ENCODE measurements at regions not wholly inside any gene's neighbourhood (a gene's known extent, or its start where the extent isn't known, plus 50 kb on each side); places are given as distances from the start of the nearest gene placed in this dataset.

DNA sequence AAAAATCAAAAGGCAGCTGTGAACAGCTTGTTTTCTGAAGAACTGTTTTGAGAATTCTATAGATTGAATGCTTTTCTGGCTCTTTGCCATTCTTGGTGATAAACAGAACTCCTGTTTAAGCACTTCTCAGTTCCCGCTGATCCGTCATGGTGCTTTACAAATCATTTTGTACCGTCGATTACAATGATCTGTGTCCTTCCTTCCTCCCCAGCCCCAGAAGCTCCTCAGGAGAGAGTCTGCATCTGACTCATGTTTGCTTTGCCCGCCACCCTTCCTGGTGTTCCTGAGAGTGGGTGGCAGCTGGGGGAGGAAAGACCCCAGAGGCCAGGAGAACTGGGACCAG lies 538.6 kb upstream of the MARCKS start:
- peak overlapping the region; percentile 49 for H2AFZ ChIP-seq (ENCODE audit: low read depth, low read length)
- dilution Hi-C loops (cut with MboI; ENCODE audit: extremely low pct_ligation_motif_present, low sequenced_read_pairs) (no loop called here), intact Hi-C loops (cut with micrococcal nuclease) (loop anchor here (5.0 kb wide), 1 partner anchor 536 kb away; no protein-coding TSS in a partner anchor)
- no peaks in the 10 kb centered on the region for H3K27me3 ChIP-seq (ENCODE audit: control insufficient read depth in 2 of 2, insufficient read depth in 2 of 2, low read length in 2 of 2)
- no peaks in the 10 kb centered on the region for H4K20me1 ChIP-seq (replicated peaks; ENCODE audit: control insufficient read depth, extremely low read depth, insufficient read depth, low read length)
- peak; percentile 69 for FAIRE-seq
- CTCF ChIA-PET: interaction anchor here (0.6 to 3.0 kb wide), 8 partner anchors 10 to 561 kb away, joined by 3 to 11 read pairs (median 4); no protein-coding TSS in a partner anchor
- POLR2A ChIA-PET: no interaction called here
- H3K79me2 ChIP-seq (ENCODE audit: control insufficient read depth, insufficient read depth, low read length): no peaks in the 10 kb centered on the region
- DNase-seq (ENCODE audit: low read depth, low spot score): peak; percentile 71
- H3K4me3 ChIP-seq (replicated peaks in 1 of 3; ENCODE audit: insufficient read depth in 1 of 3, low read depth in 1 of 3, low read length in 3 of 3): no peak overlapping the region
- BruUV-seq (replicated peaks): no TSS peak
- H3K9ac ChIP-seq (replicated peaks; ENCODE audit: extremely low read depth, insufficient read depth, low read length): no peak overlapping the region
- peaks cover 14% of the 10 kb centered on the region for H3K4me1 ChIP-seq (ENCODE audit: control insufficient read depth, extremely low read depth, insufficient read depth, low read length)
- no peaks in the 10 kb centered on the region for H3K9me3 ChIP-seq (replicated peaks; ENCODE audit: control insufficient read depth, insufficient read depth, low read length)
- peak; percentile 32 for TF ChIP-seq POLR2AphosphoS5 (IDR thresholded peaks at IDR 0.05; ENCODE audit: insufficient read depth, low read depth, low read length)
- peak; percentile 66 for TF ChIP-seq GATA2 (IDR thresholded peaks at IDR 0.05; ENCODE audit: insufficient read depth, insufficient read length, low read depth, low read length)
- no peak for TF ChIP-seq JUN (IDR thresholded peaks at IDR 0.05; ENCODE audit: borderline replicate concordance, insufficient read depth, insufficient read length, low read depth)
- no peak for TF ChIP-seq CTCF (IDR thresholded peaks at IDR 0.05; ENCODE audit: extremely low read depth in 1 of 2, insufficient read depth in 1 of 2, low read depth in 1 of 2, low read length in 2 of 2)
- no peak for TF ChIP-seq MYC (IDR thresholded peaks at IDR 0.05; ENCODE audit: low read depth, low read length)
- peak; percentile 81 for TF ChIP-seq FOS (IDR thresholded peaks at IDR 0.05; ENCODE audit: borderline replicate concordance, insufficient read depth, low read length)
- no peak for TF ChIP-seq POLR2A (IDR thresholded peaks at IDR 0.05; ENCODE audit: low read depth, low read length)
- peak overlapping the region; percentile 3 for H3K27ac ChIP-seq (ENCODE audit: insufficient read depth, low read depth, low read length)
- H3K36me3 ChIP-seq (ENCODE audit: control insufficient read depth in 2 of 2, extremely low read depth in 1 of 2, insufficient read depth in 2 of 2, low read length in 2 of 2): no peaks in the 10 kb centered on the region
- H3K4me2 ChIP-seq (ENCODE audit: insufficient read depth, low read length): peak overlapping the region; percentile 32
- no peaks in the 10 kb centered on the region for H3K9me1 ChIP-seq (replicated peaks; ENCODE audit: control insufficient read depth, extremely low read depth, insufficient read depth, low read length)

All from endothelial cell of umbilical vein (primary cell).